ENCODE measurements at regions not wholly inside any gene's neighbourhood (a gene's known extent, or its start where the extent isn't known, plus 50 kb on each side); places are given as distances from the start of the nearest gene placed in this dataset.

DNA sequence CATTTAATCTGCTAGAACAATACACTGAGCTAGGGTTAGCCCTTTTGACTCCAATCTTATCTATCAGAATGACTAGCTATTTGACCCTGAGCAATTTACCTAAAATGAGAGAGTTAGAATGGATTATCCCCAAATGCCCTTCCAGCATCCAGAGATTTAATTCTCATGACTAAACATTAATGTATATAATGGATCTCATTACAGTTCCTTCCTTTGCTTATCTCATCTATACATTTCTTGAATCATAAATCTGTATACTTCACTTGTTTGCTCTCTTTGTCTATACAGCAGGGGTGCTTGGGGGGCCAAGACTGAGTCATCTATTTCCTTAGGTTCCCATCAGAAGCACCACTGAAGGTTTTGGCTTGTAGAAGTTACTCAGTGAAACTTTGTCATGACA lies 565.8 kb downstream of the IGSF11 start:
- TF ChIP-seq, protein P1, sequence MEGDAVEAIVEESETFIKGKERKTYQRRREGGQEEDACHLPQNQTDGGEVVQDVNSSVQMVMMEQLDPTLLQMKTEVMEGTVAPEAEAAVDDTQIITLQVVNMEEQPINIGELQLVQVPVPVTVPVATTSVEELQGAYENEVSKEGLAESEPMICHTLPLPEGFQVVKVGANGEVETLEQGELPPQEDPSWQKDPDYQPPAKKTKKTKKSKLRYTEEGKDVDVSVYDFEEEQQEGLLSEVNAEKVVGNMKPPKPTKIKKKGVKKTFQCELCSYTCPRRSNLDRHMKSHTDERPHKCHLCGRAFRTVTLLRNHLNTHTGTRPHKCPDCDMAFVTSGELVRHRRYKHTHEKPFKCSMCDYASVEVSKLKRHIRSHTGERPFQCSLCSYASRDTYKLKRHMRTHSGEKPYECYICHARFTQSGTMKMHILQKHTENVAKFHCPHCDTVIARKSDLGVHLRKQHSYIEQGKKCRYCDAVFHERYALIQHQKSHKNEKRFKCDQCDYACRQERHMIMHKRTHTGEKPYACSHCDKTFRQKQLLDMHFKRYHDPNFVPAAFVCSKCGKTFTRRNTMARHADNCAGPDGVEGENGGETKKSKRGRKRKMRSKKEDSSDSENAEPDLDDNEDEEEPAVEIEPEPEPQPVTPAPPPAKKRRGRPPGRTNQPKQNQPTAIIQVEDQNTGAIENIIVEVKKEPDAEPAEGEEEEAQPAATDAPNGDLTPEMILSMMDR (IDR thresholded peaks at IDR 0.05): no peak
- TF ChIP-seq POLR2A (IDR thresholded peaks at IDR 0.05) (no peak), POLR2AphosphoS5 (IDR thresholded peaks at IDR 0.05; ENCODE audit: insufficient read depth in 1 of 2, low read depth in 1 of 2) (no peak)
